ENCODE measurements at regions not wholly inside any gene's neighbourhood (a gene's known extent, or its start where the extent isn't known, plus 50 kb on each side); places are given as distances from the start of the nearest gene placed in this dataset.
"Not testable (repeated sequence)": the region's sequence is repeated elsewhere in the genome, so short reads cannot be mapped to it uniquely, and the experiment has no call there.

DNA sequence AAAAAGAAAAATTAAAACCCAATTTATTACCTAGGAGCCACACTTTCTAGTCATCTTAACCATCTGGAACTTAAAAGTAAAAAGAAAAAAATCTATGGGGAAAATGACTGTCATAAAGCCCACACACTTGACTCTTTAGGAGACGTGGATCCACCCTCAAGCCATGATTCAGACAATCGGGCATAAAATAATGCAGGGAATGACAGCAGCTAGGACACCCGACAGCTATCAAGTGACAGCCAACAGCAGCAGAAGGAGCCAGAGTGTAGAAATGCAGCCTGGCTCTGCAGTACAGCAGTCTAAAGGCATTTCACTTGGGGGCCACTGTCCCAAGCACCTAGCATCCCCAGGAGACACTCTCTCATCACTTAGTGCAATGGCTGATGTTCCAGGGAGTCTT is 226.9 kb downstream of the CAAP1 start:
- no peaks in the 10 kb centered on the region for H3K4me1 ChIP-seq (ENCODE audit: low read depth)
- ATAC-seq: no peak
- DNase-seq: no peak
- no peak overlapping the region for H3K4me3 ChIP-seq
- intact Hi-C loops (cut with DNase I, micrococcal nuclease): no loop called here
- no peaks in the 10 kb centered on the region for H3K9me3 ChIP-seq
- no peak for TF ChIP-seq CTCF (IDR thresholded peaks at IDR 0.05)
- no peaks in the 10 kb centered on the region for H3K36me3 ChIP-seq (ENCODE audit: low read depth)

DNA sequence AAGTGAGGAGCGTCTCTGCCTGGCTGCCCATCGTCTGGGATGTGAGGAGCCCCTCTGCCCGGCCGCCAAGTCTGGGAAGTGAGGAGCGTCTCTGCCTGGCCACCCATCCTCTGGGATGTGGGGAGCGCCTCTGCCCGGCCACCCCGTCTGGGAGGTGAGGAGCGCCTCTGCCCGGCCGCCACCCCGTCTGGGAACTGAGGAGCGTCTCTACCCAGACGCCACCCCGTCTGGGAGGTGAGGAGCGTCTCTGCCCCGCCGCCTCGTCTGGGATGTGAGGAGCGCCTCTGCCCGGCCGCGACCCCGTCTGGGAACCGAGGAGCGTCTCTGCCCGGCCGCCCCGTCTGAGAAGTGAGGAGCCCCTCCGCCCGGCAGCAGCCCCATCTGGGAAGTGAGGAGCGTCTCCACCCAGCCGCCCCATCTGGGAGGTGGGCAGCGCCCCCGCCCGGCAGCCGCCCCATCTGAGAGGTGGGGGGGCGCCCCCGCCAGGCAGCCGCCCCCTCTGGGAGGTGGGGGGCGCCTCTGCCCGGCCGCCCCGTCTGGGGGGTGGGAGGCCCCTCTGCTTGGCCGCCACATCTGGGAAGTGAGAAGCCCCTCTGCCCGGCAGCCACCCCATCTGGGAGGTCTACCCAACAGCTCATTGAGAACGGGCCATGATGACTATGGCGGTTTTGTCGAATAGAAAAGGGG is 228.4 kb downstream of the CAAP1 start:
- ATAC-seq; intact Hi-C loops (cut with DNase I, micrococcal nuclease); H3K4me3 ChIP-seq; H3K4me1 ChIP-seq (ENCODE audit: low read depth); H3K36me3 ChIP-seq (ENCODE audit: low read depth); DNase-seq; H3K9me3 ChIP-seq: not testable (repeated sequence)

DNA sequence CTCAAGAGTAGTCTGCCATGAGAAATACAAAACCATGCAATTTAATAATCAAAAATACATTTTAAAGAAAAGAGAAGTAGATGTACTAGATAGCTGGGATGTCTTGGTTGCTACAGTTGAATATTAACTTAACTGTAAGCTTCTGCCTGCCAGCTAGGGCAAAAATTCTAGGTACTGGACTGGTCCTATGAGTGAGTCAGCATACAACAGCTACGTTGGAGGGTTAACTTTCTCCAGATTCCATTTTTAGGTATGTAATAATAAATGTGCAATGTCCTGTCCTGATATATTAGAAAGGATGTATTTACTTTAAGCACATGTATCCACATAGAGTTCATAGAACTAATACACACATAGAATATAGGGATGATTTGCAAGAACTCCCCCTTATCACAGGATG is 230.1 kb downstream of the CAAP1 start:
- H3K9me3 ChIP-seq: no peaks in the 10 kb centered on the region
- DNase-seq (no peak), ATAC-seq (no peak)
- TF ChIP-seq CTCF (IDR thresholded peaks at IDR 0.05): no peak
- no peak overlapping the region for H3K4me3 ChIP-seq
- intact Hi-C loops (cut with DNase I, micrococcal nuclease): no loop called here
- no peaks in the 10 kb centered on the region for H3K4me1 ChIP-seq (ENCODE audit: low read depth)
- H3K36me3 ChIP-seq (ENCODE audit: low read depth): no peaks in the 10 kb centered on the region

DNA sequence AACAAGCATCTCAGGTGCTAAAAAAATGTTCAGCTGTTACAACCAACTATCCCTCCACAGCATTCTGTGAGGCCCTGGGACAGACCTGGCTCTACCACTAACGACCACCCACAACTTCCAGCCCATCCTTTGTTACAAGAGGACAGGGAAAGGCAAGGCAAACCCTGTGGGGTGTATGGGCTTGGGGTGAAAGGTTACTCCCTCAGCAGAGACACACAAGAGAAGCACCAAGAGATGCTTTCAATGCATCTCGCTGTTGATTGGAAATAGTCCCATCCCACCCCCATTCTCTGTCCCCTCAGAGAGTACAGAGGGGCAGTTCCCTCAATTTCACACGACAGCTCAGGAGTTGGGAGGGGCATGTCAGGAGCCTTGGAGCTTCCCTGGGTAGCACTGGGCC is 234.1 kb downstream of the CAAP1 start:
- no peak overlapping the region for H3K4me3 ChIP-seq

DNA sequence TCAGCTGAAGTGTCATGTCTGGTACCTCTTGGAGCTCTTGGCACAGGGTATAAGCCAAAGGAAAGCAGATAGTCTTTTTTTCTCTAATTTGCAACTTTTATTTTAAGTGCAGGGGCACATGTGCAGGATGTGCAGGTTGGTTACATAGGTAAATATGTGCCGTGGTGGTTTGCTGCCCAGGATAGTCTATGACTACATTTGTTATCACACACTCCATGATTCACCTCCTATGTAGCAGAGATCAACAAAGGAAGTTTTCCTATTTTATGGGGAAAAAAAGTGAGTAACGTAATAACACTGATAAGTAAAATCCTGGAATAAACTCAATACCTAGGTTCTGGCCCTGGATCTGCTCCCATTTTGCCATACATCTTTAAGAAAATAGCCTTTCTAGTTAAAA is 234.6 kb downstream of the CAAP1 start:
- intact Hi-C loops (cut with DNase I, micrococcal nuclease): loop anchor here in 1 of 2 donors (10.0 kb wide), 1 partner anchor 47 kb away; no protein-coding TSS in a partner anchor
- Histone ChIP-seq H3K9me3 (no peaks in the 10 kb centered on the region), H3K4me3 (no peak overlapping the region), H3K4me1 (ENCODE audit: low read depth) (no peaks in the 10 kb centered on the region), H3K36me3 (ENCODE audit: low read depth) (no peaks in the 10 kb centered on the region)
- ATAC-seq: no peak
- no peak for TF ChIP-seq CTCF (IDR thresholded peaks at IDR 0.05)
- DNase-seq: no peak

More for the DNA sequence above, 234.1 kb downstream of the CAAP1 start:
- H3K36me3 ChIP-seq (ENCODE audit: low read depth): no peaks in the 10 kb centered on the region
- H3K9me3 ChIP-seq: no peaks in the 10 kb centered on the region
- TF ChIP-seq CTCF (IDR thresholded peaks at IDR 0.05): no peak
- no peak for DNase-seq
- intact Hi-C loops (cut with DNase I, micrococcal nuclease): loop anchor here in 1 of 2 donors (10.0 kb wide), 1 partner anchor 46 kb away; no protein-coding TSS in a partner anchor
- H3K4me1 ChIP-seq (ENCODE audit: low read depth): no peaks in the 10 kb centered on the region
- ATAC-seq: no peak

- ATAC-seq (no peak), DNase-seq (peak in 1 of 3 donors; percentile 3)
- no peak for TF ChIP-seq CTCF (IDR thresholded peaks at IDR 0.05)
- Histone ChIP-seq H3K9me3 (no peaks in the 10 kb centered on the region), H3K4me1 (ENCODE audit: low read depth) (no peaks in the 10 kb centered on the region), H3K4me3 (no peak overlapping the region), H3K36me3 (ENCODE audit: low read depth) (no peaks in the 10 kb centered on the region)
- intact Hi-C loops (cut with DNase I, micrococcal nuclease): loop anchor here in 1 of 2 donors (10.0 kb wide), 1 partner anchor 49 kb away; no protein-coding TSS in a partner anchor
Measured at GRCh38 chr9:26656003-26656870, 236.4 kb downstream of the CAAP1 start.
